ENCODE measurements at regions not wholly inside any gene's neighbourhood (a gene's known extent, or its start where the extent isn't known, plus 50 kb on each side); places are given as distances from the start of the nearest gene placed in this dataset.

- POLR2A ChIA-PET = interaction anchor here (0.9 to 2.1 kb wide), 14 partner anchors 8 to 156 kb away, joined by 3 to 11 read pairs (median 3); no protein-coding TSS in a partner anchor
- Histone ChIP-seq H4K20me1 (ENCODE audit: insufficient read depth) (no peaks in the 10 kb centered on the region), H3K4me3 (replicated peaks in 1 of 2; ENCODE audit: low read depth in 1 of 2, low read length in 2 of 2) (peak overlapping the region; percentile 41 to 46), H3K4me2 (ENCODE audit: low read length) (peak overlapping the region; percentile 73), H3K4me1 (ENCODE audit: control insufficient read depth in 1 of 2, insufficient read depth in 2 of 2, low read length in 2 of 2) (peaks cover 38 to 50% of the 10 kb centered on the region in 2 experiments), H3K79me2 (ENCODE audit: insufficient read depth, low read length) (0 out of 2 replicates have a peak, but pooled peaks cover 3% of the 10 kb centered on the region), H3K36me3 (ENCODE audit: control insufficient read depth in 1 of 2, insufficient read depth in 2 of 2, low read length in 2 of 2) (no peaks in the 10 kb centered on the region), H3K27me3 (ENCODE audit: insufficient read depth, low read length) (no peaks in the 10 kb centered on the region), H3K9me3 (ENCODE audit: control insufficient read depth in 1 of 2, insufficient read depth in 1 of 2, low read depth in 1 of 2, low read length in 2 of 2) (no peaks in the 10 kb centered on the region), H2AFZ (ENCODE audit: low read depth, low read length, poor library complexity, severe bottlenecking) (no peak overlapping the region), H3K9me2 (ENCODE audit: insufficient read depth) (no peaks in the 10 kb centered on the region), H3K27ac (ENCODE audit: low read depth, low read length) (peak overlapping the region; percentile 48), H3K9ac (ENCODE audit: low read length) (peak overlapping the region; percentile 39)
- BruUV-seq (replicated peaks) = TSS peak; percentile 87
- CTCF ChIA-PET = interaction anchor here (0.7 to 1.3 kb wide), 2 partner anchors 137 to 140 kb away, joined by 3 to 4 read pairs; no protein-coding TSS in a partner anchor
- DNase-seq (ENCODE audit: low read depth, low spot score) (peak; percentile 91), ATAC-seq (peak; percentile 95)
- peak; percentile 86 for TF ChIP-seq FOSL1 (IDR thresholded peaks at IDR 0.05; ENCODE audit: low read depth)
- TF ChIP-seq SIN3A (IDR thresholded peaks at IDR 0.05; ENCODE audit: low read depth) = peak; percentile 68
- peak; percentile 72 for TF ChIP-seq SP1 (IDR thresholded peaks at IDR 0.05; ENCODE audit: low read depth)
- TF ChIP-seq SRF (IDR thresholded peaks at IDR 0.05; ENCODE audit: low read depth) = 0 out of 2 replicates have a peak, but pooled peaks have one; percentile 37
- no peak for TF ChIP-seq ZBTB33 (IDR thresholded peaks at IDR 0.05; ENCODE audit: extremely low read depth, insufficient replicate concordance, low read length)
- TF ChIP-seq RAD21 (IDR thresholded peaks at IDR 0.05; ENCODE audit: low read depth) = 0 out of 2 replicates have a peak, but pooled peaks have one; percentile 8
- TF ChIP-seq CTCF (IDR thresholded peaks at IDR 0.05 in 2 of 3, conservative IDR thresholded peaks at IDR 0.05 in 1 of 3; ENCODE audit: borderline replicate concordance in 1 of 3, insufficient read depth in 1 of 3, low read depth in 2 of 3, low read length in 2 of 3) = no peak
- peak; percentile 91 for TF ChIP-seq TCF7L2 (IDR thresholded peaks at IDR 0.05; ENCODE audit: borderline replicate concordance, extremely low read depth, insufficient read depth, insufficient read length)
- TF ChIP-seq JUND (IDR thresholded peaks at IDR 0.05) = peak; percentile 73
- TF ChIP-seq CBX3 (IDR thresholded peaks at IDR 0.05; ENCODE audit: low read depth) = peak; percentile 73; the same call in 1 of the 2 replicates
- peak; percentile 70 for TF ChIP-seq POLR2AphosphoS5 (IDR thresholded peaks at IDR 0.05; ENCODE audit: low read depth, low read length)
- peak; percentile 56; the same call in 1 of the 2 replicates for TF ChIP-seq MAX (IDR thresholded peaks at IDR 0.05)
- TF ChIP-seq CEBPB (IDR thresholded peaks at IDR 0.05; ENCODE audit: low read depth) = no peak
- TF ChIP-seq YY1 (IDR thresholded peaks at IDR 0.05; ENCODE audit: extremely low read depth, insufficient replicate concordance, low read depth, low read length) = no peak
- no peak for TF ChIP-seq POLR2A (IDR thresholded peaks at IDR 0.05; ENCODE audit: borderline replicate concordance, extremely low read depth, insufficient read depth, insufficient read length)
- intact Hi-C loops (cut with micrococcal nuclease) = no loop called here
- RAD21 ChIA-PET (ENCODE audit: low non-redundant PET in 1 of 2, low total read pairs in 2 of 2, uncharacterized antibody in 2 of 2, unreplicated experiment in 2 of 2) = interaction anchor here in 1 of 2 experiments (1.4 kb wide), 1 partner anchor 140 kb away, joined by 4 read pairs; no protein-coding TSS in a partner anchor
Observed at GRCh38 chr12:46523863-46524770, 151.5 kb upstream of the SLC38A2 start.

All from HCT116 (cell line).